Glutamatergic neuron (in vitro differentiated cells): ENCODE measurements at regions not wholly inside any gene's neighbourhood (a gene's known extent, or its start where the extent isn't known, plus 50 kb on each side); places are given as distances from the start of the nearest gene placed in this dataset.

Experiments used
- DNase-seq: peaks from one replicate; pipeline ENCODE4 v3.0.0; 2022
- H3K27ac Mint-ChIP-seq: one replicate; pipeline ENCODE4 v1.8.0; 2020; ENCODE audit warnings: mild to moderate bottlenecking, mixed read lengths, inconsistent platforms; ENCODE audit not compliant: unreplicated experiment
- H3K27me3 Mint-ChIP-seq: one replicate; pipeline ENCODE4 v1.8.0; 2020; ENCODE audit warnings: mild to moderate bottlenecking, moderate library complexity, mixed read lengths, inconsistent platforms; ENCODE audit not compliant: unreplicated experiment
- H3K36me3 Mint-ChIP-seq: one replicate; pipeline ENCODE4 v1.8.0; 2020; ENCODE audit warnings: mild to moderate bottlenecking, mixed read lengths, inconsistent platforms; ENCODE audit not compliant: unreplicated experiment
- H3K4me1 Mint-ChIP-seq: one replicate; pipeline ENCODE4 v1.8.0; 2020; ENCODE audit warnings: mild to moderate bottlenecking, low read depth, mixed read lengths, inconsistent platforms; ENCODE audit not compliant: unreplicated experiment
- H3K4me3 Mint-ChIP-seq: one replicate; pipeline ENCODE4 v1.8.0; 2020; ENCODE audit warnings: mild to moderate bottlenecking, mixed read lengths, inconsistent platforms; ENCODE audit not compliant: unreplicated experiment
- H3K9me3 Mint-ChIP-seq: one replicate; pipeline ENCODE4 v1.8.0; 2020; ENCODE audit warnings: mild to moderate bottlenecking, moderate library complexity, mixed read lengths, inconsistent platforms; ENCODE audit not compliant: unreplicated experiment
- CTCF ChIP-seq: fragments of 200-600 bp; sonication (generic); IDR thresholded peaks from one replicate; pipeline ENCODE4 v1.5.0; 2021; ENCODE audit not compliant: partially characterized antibody, unreplicated experiment

DNA sequence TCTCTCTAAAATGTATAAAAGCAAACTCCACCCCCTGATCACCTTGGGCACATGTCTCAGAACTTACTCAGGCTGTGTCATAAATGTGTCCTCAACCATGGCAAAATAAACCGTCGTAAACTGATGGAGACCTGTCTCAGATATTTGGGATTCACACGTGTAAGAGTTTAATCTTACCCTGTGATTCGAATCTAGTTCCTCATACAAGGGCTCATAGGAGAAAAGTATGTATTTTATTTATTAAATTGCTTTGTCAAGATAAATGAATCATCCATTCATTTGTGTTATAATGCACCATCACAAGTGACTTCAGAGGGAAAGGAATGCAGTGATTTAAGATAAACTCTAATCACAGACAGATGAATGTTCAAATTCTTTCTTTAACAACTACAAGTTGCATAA is 712.5 kb upstream of the LRATD1 start:
- H3K36me3 Mint-ChIP-seq = no peaks in the 10 kb centered on the region
- no peaks in the 10 kb centered on the region for H3K27me3 Mint-ChIP-seq
- no peak for DNase-seq
- no peak for TF ChIP-seq CTCF
- no peaks in the 10 kb centered on the region for H3K4me1 Mint-ChIP-seq
- H3K4me3 Mint-ChIP-seq = no peak overlapping the region
- no peak overlapping the region for H3K27ac Mint-ChIP-seq
- H3K9me3 Mint-ChIP-seq = no peaks in the 10 kb centered on the region

- H3K36me3 Mint-ChIP-seq = no peaks in the 10 kb centered on the region
- H3K27ac Mint-ChIP-seq = no peak overlapping the region
- no peaks in the 10 kb centered on the region for H3K27me3 Mint-ChIP-seq
- no peak for DNase-seq
- no peaks in the 10 kb centered on the region for H3K4me1 Mint-ChIP-seq
- TF ChIP-seq CTCF = no peak
- H3K4me3 Mint-ChIP-seq = no peak overlapping the region
- H3K9me3 Mint-ChIP-seq = no peaks in the 10 kb centered on the region
Measured at GRCh38 chr2:13921245-13921644, 711.3 kb upstream of the LRATD1 start.

DNA sequence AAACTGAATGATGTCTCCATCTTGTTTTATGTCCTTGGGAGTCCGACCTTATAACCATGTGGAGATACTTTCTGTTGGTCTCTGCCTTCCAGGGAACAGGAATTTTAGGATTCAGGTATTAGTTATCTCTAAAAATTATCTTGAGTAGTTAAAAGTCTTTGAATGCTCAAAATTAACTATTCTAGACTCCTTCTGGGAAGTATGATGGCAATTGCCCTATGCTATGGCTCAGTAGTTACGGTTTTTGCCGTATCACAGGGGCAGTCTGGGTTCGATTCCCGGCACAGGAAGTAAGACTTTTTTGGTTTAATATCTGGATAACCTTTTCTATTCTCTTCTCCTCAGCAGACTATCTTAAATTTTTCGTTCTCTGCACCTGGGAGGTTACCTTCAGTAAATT is 708.7 kb upstream of the LRATD1 start:
- Mint-ChIP-seq H3K27me3 (no peaks in the 10 kb centered on the region), H3K9me3 (no peaks in the 10 kb centered on the region), H3K36me3 (no peaks in the 10 kb centered on the region), H3K4me3 (no peak overlapping the region), H3K4me1 (no peaks in the 10 kb centered on the region), H3K27ac (no peak overlapping the region)
- DNase-seq = no peak
- TF ChIP-seq CTCF = no peak

GRCh38 chr2:13942111-13942510 is 690.4 kb upstream of the LRATD1 start:
- no peak for TF ChIP-seq CTCF
- Mint-ChIP-seq H3K4me1 (no peaks in the 10 kb centered on the region), H3K27ac (no peak overlapping the region), H3K36me3 (no peaks in the 10 kb centered on the region), H3K9me3 (no peaks in the 10 kb centered on the region), H3K4me3 (no peak overlapping the region), H3K27me3 (no peaks in the 10 kb centered on the region)
- DNase-seq = no peak

GRCh38 chr2:13950761-13951160 is 681.8 kb upstream of the LRATD1 start:
- no peak for TF ChIP-seq CTCF
- Mint-ChIP-seq H3K9me3 (no peaks in the 10 kb centered on the region), H3K4me1 (no peaks in the 10 kb centered on the region), H3K27ac (no peak overlapping the region), H3K4me3 (no peak overlapping the region), H3K36me3 (no peaks in the 10 kb centered on the region), H3K27me3 (no peaks in the 10 kb centered on the region)
- no peak for DNase-seq
